NCI-H1105 (cell line): ENCODE measurements at regions not wholly inside any gene's neighbourhood (a gene's known extent, or its start where the extent isn't known, plus 50 kb on each side); places are given as distances from the start of the nearest gene placed in this dataset.

Source experiments
- DNase-seq: peaks from one replicate; lab custom pipeline; 2025; lab: John Stamatoyannopoulos, UW

GRCh38 chr9:14428781-14429230 lies 114.9 kb upstream of the NFIB start:
- DNase-seq, result peak; percentile 68

- no peak for DNase-seq
Measured at GRCh38 chr9:14427419-14427818, 113.5 kb upstream of the NFIB start.

DNA sequence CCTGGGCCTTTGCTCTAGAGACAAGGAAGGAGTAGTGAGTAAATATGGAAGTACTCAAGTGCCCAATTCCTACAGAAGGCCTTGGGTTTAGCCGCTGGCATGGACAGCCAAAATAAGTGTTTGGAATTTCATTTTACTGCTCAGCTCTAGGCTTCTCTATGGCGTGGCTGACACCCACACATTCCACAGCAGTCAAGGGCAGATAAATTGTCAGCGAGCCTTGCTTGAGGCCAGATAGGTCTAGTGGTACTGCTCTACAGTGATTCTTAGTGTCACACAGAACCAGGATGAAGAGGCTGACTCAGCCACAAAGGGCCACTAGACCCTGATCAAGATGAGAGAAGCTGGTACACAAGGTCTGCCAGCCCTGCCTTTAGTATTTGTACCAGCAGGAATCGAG lies 111.0 kb upstream of the NFIB start:
- DNase-seq, result no peak

GRCh38 chr9:14424289-14424688 lies 110.3 kb upstream of the NFIB start:
- DNase-seq, result no peak

GRCh38 chr9:14423815-14424261 lies 109.9 kb upstream of the NFIB start:
- no peak for DNase-seq

GRCh38 chr9:14421291-14421690 lies 107.3 kb upstream of the NFIB start:
- no peak for DNase-seq

DNA sequence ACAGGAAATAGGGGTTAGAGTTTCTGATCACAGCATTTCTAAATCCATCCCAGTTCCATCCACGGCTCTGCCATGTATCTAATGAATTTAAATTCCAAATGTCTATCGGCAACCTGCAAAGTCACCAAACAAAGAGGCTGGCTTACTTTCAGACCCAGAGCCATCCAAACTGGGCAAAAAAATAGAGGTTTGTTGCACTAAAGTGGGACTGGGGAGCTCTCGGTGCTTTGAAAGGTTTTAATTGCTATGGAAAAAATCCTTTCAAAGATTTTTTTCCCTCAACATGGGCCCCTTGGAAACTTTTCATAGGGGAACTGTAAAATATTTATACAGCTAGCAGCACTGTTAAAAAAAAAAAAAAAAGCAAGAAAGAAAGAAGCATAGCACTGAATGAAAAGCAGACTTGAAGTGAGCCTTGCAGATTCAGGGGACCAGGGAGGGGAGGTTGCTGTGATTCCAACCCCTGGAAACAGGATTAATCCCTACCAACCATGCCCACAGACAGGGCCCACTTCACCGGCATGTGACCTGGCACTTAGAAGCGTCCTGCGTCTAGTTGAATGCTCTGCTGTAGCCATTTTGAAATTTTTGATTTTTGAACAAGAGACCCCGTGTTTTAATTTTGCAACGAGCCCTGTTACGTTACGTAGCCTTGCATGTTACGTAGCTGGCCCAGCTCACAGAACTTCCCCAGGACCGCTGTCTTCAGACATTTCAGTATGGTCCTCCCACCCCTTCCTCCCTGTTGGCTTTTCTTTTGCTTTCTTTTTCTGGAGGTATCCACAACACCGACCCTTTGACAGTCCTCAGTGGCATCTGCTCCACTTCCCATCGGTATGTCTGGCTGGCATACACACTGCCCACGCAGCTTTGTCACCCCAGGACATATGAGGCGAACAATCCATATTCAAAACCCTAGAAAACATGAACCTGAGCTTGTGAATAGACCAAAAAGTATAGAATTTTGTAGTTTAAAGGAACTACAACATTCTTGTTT lies 105.3 kb upstream of the NFIB start:
- no peak for DNase-seq

GRCh38 chr9:14418301-14418940 lies 104.5 kb upstream of the NFIB start:
- DNase-seq, result no peak

DNA sequence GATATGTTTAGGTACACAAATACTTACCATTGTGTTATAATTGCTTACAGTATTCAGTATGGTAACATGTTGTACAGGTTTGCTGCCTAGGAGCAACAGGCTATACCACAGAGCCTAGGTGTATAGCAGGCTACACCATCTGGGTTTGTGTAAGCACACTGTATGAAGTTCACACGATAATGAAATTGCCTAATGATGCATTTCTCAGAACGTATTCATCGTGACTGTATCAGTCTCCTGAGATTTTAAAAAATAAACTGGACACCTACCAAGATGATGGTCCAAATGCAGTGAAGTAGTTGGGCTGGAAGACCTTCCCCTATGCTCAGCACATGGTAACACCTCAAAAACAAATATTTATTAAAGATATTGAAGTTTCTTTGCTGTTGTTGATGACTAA lies 103.3 kb upstream of the NFIB start:
- DNase-seq, result no peak

GRCh38 chr9:14415947-14416346 lies 102.0 kb upstream of the NFIB start:
- DNase-seq, result no peak

DNA sequence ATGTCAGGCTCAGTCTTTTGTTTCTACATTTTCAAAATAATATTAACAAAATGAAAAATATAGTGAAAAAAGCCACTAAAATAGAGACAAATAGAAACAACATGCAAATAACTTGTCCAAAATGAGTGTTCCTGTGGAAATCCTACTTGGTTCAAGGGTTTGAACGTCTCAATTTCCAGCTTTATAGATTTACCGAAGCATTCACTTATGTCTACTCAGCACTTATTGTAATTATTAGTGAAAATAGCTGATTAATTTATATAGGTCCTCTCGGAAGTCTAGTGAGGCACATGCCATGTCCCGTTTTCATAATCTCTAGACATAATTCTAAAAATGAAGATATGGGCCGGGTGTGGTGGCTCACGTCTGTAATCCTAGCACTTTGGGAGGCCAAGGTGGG lies 99.9 kb upstream of the NFIB start:
- DNase-seq, result no peak

- DNase-seq, result no peak
Measured at GRCh38 chr9:14412775-14413174, 98.8 kb upstream of the NFIB start.

DNA sequence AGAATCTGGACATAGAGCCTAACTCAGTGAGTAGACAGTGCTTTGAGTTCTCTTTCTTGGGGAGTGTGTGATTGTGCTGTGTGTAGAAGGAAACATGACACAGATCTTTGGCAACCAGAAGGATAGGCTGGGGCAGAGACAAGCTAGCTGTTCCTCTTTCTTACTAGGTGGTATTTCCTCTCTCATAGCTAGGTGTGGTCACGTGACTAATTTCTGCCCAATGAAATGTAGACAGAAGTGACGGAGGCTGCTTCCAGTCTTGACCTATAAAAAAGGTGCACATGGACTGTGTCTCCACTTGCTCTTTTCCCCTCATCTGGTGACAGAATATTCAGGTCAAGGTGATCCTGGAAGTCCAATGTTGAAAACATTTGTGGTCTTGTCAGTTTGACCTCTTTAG lies 92.5 kb upstream of the NFIB start:
- no peak for DNase-seq

DNA sequence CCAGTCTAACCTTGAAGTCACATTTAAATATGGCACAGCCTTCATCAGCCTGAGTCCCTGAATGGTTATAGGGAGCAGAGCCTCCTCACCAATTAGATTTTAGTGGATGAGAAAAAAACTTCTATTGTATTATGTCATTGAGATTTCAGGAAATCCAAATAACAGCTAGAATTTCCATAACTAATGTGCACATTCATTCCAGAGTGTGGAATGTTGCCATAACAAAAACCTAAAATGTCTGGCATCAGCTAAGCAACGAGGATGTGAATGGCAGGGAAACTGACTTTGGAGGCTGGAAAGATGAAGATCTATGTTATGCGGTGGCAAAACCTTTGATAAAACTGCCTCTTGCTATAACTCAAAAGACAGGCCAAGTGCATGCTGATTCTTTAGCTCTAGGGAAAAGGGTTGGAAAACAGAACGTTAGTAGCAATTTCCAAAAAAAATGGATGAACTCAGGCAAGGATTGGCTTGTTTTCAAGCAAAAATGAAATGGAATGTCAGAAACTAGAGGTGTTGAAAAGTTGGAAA lies 91.3 kb upstream of the NFIB start:
- no peak for DNase-seq

- DNase-seq, result no peak
Measured at GRCh38 chr9:14403081-14403480, 89.1 kb upstream of the NFIB start.

GRCh38 chr9:14402583-14402982 lies 88.6 kb upstream of the NFIB start:
- no peak for DNase-seq

- DNase-seq, result no peak
Measured at GRCh38 chr9:14401911-14402310, 88.0 kb upstream of the NFIB start.

- peak; percentile 53 for DNase-seq
Measured at GRCh38 chr9:14400658-14400995, 86.7 kb upstream of the NFIB start.

GRCh38 chr9:14399756-14400657 lies 86.1 kb upstream of the NFIB start:
- DNase-seq, result no peak

DNA sequence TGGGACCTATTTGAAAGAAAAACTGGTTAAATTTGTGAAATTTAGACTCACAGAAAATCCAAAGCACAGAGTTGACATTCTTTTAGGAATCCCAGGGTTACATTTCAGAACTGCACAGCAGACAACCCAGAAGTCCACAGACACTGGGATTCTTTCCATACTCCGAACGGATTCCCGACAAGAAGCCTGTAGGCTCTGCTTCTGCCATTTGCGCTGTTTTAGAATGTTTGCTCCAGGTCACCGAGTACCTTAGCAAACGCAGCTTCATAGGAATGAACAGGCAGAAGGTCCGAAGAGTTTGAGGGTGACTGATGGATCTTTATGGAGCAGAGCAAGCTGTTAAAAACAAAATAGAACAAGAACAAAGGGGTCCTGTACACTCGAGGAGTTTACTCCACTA lies 84.5 kb upstream of the NFIB start:
- DNase-seq, result no peak

DNA sequence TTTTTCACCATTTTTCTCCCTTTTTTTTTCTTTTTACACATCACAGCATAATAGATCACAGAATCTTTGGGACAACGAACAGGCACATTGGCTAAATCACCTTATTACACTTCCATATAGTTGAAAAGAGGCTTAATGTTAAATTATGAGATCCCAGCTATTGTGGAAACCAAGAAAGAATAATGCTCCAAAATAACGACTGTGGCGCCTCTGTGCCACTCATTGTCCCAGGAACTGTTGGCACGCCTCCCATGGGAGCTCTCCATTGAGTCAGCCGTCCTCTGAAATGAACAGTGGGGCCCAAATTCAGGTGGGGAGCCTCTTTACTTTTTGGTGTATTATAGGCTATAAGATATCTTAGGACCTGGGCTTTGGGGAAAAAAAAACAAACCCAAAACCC lies 82.2 kb upstream of the NFIB start:
- no peak for DNase-seq
